ENCODE measurements at regions not wholly inside any gene's neighbourhood (a gene's known extent, or its start where the extent isn't known, plus 50 kb on each side); places are given as distances from the start of the nearest gene placed in this dataset.

DNA sequence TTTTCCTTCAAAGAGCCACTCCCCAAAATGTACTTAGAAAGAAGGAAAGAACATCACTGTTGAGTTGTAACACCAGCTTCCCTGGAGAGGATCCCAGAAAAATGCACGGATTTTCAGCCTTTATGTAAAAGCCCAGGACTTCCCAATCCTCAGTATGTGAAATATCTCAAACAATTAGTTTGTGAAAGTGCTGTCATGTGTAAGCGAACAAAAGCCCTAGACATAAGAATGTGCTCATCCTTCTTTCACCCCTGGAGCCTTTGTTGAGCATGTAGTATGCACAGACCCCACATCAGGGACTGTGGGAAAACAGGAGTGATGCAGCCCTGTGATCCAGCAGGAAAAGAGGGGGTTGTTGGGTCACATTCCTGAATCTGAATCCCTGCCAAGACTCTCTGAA lies 441.4 kb upstream of the ZNF507 start:
- no peak for DNase-seq

DNA sequence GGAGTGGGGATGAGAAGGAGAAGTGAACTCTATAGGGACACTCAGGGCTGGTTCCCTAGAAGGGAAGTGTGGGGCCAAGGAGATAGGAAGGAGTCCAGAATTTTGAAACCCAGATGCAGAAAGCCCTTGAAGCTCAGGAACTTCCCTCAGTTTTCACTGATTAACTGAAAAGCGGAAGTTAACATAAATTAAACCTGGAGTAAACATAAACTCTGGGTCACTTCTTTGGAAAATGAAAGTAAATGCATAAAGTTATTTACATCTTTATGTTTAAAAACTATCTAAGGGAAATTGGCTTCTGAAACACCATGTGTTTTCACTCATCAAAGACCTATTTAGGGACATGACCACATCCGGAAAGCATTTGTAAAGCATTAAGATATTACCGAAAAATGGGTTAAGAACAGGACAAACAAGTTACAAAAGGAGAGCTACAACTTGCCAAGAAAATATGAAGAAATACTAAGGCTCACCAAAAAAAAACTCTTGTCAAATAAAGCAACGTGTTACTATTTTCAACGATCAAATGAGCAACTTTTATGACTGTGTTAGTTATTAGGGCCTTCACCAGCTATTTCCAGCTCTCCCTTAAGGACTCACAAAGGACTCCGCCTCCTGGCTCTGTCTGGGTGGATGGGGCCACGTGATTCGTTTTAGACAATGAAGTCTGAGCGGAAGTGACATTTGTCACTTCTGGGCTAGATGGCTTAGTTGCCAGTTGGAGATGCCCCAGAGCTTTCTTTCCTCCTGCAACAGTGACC lies 439.1 kb upstream of the ZNF507 start:
- no peak for DNase-seq

DNA sequence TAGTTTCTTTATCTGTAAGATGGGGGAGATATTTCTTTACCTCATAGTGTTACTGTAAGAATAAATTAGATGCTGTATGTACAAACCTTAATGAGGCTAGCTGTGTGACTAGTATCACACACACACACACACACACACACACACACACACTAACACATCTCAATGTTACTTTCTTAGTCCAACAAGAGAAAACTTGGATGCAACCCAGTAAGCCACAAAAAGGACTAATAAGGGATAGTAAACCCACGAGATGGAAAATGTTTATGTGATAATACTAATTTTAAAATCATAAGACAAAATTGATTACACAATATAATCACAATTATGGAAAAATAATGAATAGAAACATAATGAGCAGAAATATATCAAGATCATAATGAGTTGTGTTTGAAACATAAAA lies 437.7 kb upstream of the ZNF507 start:
- no peak for DNase-seq

DNA sequence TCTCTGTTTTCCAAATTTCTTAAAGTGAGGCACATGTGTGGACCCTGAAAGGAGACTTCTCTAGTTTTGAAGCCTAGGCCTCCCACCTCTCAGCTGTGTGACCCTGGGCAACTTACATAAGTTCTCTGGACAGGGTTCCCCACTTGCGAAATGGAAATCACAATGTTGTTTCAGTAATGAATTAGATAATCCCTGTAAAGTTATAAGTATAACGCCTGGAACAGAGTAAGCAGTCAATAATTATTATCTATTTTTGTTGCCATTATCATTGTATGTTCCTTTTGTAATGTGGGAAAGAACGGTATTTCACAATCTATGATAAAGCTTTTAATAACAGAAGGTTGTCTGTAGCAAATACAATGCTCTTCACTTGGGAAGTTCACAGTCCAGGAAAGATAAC lies 437.3 kb upstream of the ZNF507 start:
- DNase-seq = no peak

DNA sequence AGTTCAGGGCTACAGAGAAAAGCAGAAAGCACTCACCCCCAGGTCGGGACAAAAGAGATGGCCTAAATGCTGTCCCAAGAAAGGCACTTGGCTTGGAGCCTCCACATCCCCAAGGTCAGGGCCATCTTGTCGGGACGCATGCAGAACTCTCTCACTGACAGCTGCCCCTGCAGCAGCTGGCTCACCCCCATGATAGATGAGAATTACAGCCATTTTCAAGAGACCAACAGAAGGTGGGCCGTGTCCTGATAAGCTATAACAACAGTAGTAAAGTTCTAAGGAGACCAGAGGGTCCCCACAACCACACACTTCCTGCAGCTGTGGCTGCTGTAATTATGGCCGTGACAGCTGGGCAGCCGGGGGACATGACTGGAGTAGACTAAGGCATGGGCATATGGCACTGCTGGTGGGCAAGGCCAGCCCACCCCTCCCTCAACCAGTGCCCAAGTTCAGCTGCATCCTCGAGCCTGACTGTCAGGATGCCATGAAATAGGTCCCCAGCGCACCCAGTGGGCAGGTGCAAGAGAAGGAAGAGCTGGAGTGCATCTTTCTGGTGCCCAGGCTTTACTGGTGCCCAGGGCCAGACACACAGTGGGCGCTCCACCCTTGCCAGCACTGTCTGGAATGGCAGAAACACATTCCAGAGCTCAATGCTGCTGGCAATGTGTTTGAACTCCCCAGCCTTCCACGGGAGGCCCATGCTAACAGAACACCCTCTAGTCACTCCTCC lies 436.7 kb upstream of the ZNF507 start:
- no peak for DNase-seq

DNA sequence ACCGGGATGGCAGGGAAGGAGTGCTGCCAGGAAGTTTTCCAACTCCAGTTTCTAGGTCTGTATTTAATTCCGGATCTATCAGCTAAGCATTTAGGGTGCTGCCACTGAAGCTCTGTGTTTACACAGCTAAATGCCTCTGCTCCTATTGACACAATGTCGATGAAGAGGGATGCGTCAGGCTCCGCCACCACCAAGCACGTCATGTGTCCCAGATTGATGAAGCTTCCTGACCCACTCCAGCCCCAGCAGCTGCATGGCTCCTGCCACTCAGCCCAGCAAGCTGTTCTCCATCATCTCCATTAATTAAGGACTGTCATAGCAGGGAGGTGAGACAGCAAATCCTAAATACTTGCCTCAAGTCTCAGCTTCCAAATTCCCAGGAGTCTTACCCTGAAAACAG lies 435.2 kb upstream of the ZNF507 start:
- DNase-seq = no peak

DNA sequence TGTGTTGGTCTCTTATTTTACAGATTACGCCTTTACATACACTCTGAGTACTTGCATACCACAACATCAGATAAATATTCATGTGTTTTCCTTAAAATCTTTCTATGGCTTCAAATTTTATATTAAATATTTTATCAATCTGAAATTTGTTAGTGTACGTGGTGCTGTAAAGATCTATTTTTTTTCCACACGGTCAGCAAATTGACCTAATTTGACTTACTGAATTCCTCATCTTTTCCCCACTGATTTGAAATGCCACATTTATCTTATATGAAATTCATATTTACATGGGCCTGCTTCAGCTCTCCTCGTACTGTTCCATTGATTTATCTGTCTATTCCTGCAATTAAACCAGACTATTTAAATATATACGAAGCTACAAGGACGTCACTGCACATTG lies 433.8 kb upstream of the ZNF507 start:
- DNase-seq = no peak

DNA sequence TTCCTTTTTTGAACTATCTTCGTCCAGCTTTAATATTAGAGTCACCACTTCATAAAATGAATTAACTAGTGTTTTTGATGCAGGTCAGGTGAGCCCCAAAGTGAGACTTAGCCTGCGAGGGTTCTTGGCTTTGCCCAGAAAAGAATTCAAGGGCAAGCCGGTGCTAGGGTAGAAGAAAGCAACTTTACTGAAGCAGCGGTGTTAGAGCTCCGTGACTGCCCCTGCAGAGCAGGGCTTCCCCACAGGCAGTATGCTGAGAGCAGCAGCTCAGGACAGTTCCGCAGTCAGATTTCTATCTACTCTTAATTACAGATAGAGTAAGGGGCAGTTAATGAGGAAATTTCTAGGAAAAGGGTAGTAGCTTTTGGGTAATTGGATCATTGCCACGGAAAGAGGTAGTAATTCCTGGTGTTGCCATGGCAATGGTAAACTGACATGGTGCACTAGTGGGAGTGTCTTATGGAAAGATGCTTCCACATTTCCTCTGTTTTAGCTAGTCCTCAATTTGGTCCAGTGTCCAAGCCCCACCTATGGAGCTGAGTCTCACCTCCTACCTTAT lies 432.2 kb upstream of the ZNF507 start:
- no peak for DNase-seq

DNA sequence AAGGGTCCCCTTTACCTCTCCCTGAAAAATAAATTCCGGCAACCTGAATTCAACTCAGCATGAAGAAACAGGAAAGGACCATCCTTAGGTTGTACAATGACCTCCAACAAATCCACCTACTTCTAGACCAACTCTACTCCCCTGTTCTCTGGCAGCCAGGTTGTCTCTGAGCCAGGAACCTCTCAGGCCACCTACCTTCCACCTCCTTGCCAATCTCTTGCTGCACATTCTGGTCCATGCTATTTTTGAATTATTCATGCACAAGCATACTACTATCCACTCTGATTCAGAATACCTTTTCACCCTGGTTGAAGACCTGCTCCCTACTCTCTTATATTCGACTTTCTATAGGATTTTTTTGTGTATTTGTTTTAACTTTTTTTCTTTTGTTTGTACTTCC lies 415.0 kb upstream of the ZNF507 start:
- DNase-seq = no peak

DNA sequence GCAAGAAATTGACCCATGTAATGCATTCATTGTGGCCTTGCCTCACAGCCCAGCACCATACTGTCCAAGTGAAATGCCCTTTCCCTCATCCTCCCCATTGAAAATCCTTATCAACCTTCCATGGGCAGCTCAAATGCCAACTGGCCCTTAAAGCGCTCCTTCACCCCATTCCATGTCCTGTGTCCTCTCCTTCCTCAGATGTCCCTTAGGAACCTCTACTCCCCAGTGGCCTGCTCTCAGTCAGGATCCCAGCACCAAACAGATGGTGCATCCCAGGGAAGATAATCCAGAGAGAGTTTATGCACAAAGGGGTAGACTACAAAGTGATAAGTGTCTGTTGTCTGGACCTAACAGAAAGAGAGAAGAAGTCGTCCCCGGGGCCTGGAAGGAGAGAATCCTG lies 407.4 kb upstream of the ZNF507 start:
- no peak for DNase-seq

DNA sequence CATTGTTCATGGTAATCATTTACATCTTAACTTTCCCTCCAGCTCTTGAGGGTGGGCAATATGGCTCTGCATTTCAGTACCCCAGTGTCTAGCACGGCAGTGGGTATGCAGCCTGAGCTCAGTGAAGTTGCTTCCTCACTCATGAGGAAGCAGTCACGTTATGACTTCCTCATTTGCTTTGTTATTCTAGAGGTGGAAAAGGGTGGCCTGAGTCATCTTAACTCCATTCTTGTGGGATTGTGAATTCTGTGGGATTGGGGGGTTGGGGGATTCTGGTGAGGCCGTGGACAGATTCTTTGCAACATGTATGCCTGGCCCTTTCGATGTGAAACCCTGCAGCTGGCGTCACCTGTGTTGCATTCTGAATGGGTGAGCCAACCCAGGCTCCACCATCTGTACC lies 406.7 kb upstream of the ZNF507 start:
- no peak for DNase-seq

DNA sequence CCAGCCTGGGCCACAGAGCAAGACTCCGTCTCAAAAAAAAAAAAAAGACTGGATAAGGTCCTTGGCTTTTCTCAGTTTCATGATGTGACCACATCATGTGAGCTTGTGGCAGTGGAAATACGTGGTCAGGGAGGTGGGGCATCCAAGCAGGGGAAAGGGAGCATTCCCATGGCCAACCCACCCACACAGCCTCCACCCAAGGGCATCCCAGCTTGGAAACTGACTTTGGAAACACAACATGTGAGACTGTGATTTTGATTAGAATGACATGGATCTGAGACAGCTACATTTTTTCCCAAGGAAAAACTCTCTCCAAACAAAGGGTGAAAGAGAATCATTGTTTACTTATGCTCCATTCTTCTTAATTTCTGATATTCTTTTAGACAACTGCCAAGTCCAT lies 405.0 kb upstream of the ZNF507 start:
- no peak for DNase-seq

DNA sequence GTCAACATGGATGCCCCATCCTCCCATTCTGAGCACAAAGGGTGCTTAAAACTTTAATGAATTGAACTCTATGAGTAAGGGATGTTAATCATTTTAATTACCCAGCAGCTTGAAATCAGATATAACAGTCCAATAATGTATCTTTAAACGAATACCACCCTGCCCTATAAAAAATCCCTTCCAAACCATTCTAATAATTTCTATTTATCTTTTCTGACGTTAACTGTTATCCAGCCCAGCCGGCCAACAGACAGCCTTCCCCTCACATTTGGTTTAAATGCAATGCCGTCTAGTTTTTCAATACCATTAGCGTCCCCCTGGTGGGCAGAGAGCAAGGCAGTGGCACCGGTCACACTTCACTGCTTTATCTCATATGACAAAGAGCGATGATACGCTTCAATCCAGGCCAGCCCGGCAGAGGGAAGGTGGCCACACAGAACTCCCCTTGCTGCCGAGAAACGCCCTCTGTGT lies 402.2 kb upstream of the ZNF507 start:
- no peak for DNase-seq

DNA sequence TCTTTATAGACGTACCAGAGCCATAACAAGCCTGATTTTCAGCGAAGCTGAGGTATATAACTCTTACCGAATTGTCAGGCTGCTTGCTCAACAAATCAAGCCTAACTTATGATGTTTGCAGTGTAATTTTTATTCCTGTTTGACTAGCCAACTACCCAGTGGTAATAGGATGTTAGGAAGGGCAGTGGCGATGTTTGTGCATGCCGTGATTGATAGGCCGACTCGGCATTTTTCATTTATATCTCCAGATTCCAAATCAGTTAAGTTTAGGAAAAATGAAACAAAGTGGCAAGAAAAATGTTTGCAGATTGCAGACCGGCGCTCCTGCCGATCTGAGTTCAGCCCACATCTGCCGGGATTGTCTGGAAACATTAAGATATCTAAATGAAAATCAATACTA lies 401.6 kb upstream of the ZNF507 start:
- no peak for DNase-seq

DNA sequence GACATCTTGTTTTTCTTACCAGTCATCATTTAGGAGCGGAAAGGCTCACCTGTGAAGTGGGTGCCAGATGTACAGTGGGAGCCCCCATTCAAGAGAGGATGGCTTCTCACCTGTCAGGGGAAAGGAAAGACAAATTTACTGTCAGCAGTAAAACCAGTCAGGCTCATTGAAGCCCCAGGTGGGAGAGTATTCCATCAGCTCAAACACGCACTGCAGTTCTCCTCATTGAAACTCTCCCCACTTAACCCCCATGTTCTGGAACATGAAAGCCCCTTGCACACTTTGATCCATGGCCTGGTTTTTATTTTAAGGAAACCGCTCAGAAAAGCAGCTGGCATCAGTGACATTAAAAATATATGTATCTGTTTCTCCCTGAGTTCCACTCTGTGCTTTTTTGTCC lies 401.1 kb upstream of the ZNF507 start:
- no peak for DNase-seq

DNA sequence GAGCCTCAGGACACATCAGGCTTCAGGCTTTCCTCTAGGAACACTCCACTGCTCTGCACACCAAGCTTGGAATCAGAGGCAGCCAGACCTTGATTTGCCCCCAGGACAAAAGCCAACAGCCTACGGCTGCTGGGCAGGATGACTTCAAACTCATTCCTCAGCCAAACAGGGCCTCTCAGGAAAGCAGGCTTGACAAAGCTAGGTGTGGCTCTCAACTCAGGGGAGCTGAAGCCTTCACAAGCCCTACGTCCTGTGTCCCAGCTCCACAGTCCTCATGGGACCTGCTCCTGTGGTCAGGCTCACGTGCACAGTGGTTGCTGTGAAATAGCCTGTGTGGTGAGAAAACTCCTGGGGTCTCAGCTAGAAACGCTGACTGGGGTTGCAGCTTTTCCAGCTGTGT lies 398.9 kb upstream of the ZNF507 start:
- DNase-seq = no peak

DNA sequence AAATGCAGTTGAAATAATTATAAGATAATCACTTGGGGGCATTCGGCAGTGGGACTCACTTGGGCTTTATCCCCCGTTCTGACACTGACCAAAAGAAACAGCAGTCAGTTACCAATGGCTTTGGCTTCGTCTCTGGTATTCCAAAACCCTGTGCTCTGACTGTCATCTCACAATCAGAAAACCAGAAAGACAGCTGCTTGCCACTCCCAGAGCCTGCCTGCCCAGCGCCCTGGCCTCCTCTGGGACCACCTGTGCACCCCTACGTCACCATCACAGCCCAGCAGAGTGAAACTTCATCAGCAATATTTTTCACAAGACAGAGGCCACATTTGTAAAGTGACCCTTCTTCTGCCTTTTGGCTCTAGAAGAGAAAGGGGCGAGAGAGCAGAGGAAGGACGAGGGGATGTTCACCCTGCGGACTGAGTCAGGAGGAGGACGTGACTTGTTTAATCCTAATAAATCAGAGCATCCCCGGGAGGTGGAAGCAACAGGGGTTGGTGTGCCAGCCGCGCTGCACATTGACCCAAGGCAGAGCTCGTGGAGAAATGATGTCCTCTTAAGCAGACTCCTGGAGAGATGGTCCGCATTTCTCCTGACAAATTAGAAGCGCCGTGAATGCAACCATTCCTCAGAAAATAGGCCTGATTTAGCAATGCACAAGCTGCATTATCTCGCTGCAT lies 397.8 kb upstream of the ZNF507 start:
- DNase-seq = no peak

DNA sequence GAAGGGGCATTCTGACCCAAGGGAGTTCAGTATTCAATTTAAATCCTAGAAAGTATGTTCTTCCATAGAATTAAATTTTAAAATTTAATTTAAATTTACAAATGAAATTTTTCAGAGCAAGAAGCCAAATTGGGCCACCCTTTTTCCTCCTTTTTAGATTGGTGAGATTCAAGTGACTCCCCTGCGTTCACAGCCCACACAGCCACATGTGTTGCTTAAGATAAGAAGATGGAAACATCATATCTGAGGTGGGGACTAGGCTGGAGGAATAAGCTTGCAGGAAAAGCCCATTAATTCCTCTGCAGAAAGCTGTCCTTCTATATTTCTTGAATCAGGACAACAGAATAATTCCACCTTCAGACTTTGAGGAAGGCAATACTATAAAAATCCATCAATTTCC lies 392.7 kb upstream of the ZNF507 start:
- no peak for DNase-seq

DNA sequence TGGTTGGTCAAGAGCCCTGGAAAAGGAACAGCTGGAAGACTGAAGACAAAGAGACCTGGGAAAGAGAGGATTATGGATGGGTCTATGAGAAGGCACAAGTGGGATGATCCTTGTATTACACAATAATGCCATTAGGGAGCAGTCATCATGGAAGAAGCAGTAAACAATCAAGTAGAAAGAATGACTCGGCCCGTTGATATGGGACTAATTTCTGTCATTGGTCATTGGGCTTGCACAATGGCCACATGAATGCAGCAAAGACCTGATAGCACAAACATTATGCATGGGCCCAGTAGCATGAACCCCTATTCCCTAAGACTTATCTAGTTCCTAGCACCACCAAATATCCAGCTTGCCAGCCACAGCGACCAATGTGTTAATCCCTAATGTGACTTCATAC lies 390.3 kb upstream of the ZNF507 start:
- DNase-seq = no peak

DNA sequence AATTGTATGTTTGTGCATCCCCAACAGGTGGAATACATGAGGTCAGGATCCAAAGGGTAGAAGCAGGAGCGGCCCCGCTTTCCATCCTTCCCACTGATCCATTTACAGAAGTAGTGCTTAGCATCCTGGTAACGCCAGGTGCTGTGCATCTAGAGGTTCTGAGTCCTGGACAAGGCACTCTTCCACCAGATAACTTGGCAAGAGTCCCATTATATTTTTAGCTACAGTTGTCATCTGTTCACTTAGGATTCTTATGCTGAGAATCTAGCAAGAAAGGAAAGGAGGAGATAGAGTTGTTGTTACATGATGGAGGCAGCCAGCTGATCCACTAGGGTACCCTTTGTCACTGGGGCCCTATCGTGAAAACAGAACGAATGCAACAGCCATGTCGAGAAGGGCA lies 389.5 kb upstream of the ZNF507 start:
- DNase-seq = no peak

DNA sequence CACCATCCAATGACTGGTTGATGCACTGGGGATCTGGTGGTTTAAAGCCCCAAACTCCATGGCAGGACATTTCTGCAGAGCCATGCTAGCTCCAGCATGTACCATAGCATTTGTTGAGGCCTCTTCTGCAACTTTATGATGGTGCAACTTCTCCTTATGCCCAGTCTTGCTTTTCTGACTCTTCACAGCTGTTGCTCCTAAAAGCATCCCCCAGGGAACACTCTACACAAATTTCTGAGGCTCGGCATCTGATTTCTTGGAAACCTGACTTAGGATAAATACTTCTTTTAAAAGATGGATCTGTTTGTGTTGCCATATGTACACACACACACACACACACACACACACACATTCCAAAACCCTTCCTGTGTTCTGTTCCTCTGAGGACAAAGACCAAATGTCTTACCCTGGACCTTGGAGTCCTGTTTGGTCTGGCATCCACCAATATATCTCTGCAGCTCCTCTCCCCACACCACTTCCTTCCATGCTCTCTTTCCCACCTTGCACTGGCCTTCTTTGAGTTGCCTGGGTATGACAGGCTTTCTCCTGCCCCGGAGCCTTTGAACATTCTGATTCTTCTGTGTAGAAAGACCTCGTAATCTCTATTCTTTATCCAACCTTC lies 388.5 kb upstream of the ZNF507 start:
- no peak for DNase-seq

DNA sequence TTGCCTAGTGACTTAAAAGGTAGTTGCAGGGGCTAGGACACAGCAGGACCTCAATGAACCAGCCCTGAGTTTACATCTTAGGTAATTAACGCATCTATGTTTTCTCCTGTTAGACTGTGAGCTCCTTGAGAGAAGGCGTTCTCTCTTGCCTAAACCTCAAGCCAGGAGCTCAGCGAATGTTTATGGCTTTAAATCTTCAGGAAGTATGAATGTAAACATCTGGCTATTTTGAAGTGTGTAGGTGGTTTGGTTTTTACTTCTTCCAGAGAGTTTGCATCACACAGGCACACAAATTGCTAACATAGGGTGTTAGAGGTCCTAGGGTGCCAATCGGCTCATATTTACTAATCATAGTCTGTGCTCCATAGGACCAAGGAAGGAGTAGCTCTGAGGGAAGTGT lies 387.7 kb upstream of the ZNF507 start:
- DNase-seq = no peak

DNA sequence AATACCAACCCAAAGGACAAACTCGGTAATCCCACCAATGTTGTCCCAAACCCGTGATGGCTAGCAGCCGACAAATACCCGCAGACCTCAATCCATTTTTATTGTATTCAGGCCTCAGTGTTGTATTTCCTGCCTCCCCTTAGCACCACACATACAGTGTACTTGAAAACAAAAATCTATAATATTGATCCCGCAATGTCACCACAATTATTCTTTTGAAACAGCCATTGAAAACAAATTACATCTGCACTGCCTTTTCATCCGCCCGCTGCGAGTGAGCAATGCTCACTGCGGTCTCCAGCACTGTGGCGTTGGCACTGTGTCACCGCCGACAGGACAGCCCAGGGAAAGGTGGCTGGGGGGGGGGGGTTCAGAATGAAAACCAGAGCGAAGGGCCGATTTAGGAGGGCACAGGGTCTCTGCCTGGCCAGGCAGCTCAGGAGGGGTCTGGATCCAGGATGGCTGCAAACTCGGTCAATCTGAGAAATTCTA lies 385.8 kb upstream of the ZNF507 start:
- DNase-seq = no peak

Data from DMS153 (cell line).